Stimulated activated effector memory CD8-positive, alpha-beta T cell treated with anti-CD3 and anti-CD28 coated beads, Interleukin-12 subunit alpha, Interleukin-12 subunit beta, amount 100 ng/mL, for 72 hours (primary cell): ENCODE measurements at regions not wholly inside any gene's neighbourhood (a gene's known extent, or its start where the extent isn't known, plus 50 kb on each side); places are given as distances from the start of the nearest gene placed in this dataset.

Experiments used
- ATAC-seq: fragments of 150-1000 bp; cut with Tn5 transposase; 2 replicates; pipeline ENCODE4 v1.10.0; 2021
- DNase-seq, 2 donors: peaks; one replicate each; pipeline ENCODE4 v3.0.0; 2021 to 2022; ENCODE audit warnings: low spot score in 2 of 2
- H3K27ac Mint-ChIP-seq: one replicate; pipeline ENCODE4 v1.8.0; 2022; ENCODE audit warnings: mild to moderate bottlenecking, mixed read lengths
- H3K36me3 Mint-ChIP-seq: one replicate; pipeline ENCODE4 v1.8.0; 2022; ENCODE audit warnings: mild to moderate bottlenecking, mixed read lengths
- H3K4me1 Mint-ChIP-seq: one replicate; pipeline ENCODE4 v1.8.0; 2022; ENCODE audit warnings: mixed read lengths
- H3K4me3 Mint-ChIP-seq: one replicate; pipeline ENCODE4 v1.8.0; 2022; ENCODE audit warnings: mild to moderate bottlenecking, mixed read lengths
- H3K9me3 Mint-ChIP-seq: one replicate; pipeline ENCODE4 v1.8.0; 2022; ENCODE audit warnings: mixed read lengths

DNA sequence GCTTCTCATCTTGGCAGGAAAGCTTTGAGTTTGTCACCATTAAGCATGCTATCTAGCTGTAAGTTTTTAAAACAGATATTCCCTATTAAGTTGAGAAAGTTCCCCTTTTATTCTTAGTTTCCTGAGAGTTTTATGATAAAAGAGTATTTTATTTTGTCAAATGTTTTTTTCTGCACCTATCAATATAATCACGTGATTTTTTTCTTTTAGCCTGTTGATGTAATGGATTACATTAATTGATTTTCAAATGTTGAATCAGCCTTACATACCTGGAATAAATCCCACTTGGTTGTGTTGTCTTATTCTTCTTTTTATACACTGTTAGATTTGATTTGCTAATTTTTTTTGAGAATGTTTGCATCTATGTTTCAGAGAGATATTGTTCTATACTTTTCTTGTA, 179.5 kb downstream of the ZNF621 start:
- no peaks in the 10 kb centered on the region for H3K36me3 Mint-ChIP-seq
- no peak for ATAC-seq
- H3K4me1 Mint-ChIP-seq, result no peaks in the 10 kb centered on the region
- no peak overlapping the region for H3K4me3 Mint-ChIP-seq
- no peak overlapping the region for H3K27ac Mint-ChIP-seq
- H3K9me3 Mint-ChIP-seq, result no peaks in the 10 kb centered on the region
- no peak for DNase-seq

DNA sequence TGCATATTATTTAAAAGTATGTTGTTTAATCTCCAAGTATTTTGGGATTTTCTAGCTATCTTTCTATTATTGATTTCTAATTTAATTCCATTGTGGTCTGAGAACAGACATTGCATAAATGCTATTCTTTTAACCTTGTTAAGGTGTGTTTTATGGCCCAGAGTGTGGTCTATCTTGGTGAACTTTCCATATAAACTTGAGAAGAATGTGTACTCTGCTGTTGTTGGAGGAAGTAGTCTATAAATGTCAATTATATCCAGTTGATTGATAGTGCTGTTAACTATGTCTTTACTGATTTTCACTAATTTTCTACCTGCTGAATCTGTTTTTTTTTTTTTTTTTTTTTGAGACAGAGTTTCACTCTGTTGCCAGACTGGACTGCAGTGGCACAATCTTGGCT, 180.9 kb downstream of the ZNF621 start:
- H3K9me3 Mint-ChIP-seq, result no peaks in the 10 kb centered on the region
- H3K4me3 Mint-ChIP-seq, result no peak overlapping the region
- ATAC-seq, result no peak
- no peak for DNase-seq
- H3K27ac Mint-ChIP-seq, result no peak overlapping the region
- no peaks in the 10 kb centered on the region for H3K4me1 Mint-ChIP-seq
- no peaks in the 10 kb centered on the region for H3K36me3 Mint-ChIP-seq

DNA sequence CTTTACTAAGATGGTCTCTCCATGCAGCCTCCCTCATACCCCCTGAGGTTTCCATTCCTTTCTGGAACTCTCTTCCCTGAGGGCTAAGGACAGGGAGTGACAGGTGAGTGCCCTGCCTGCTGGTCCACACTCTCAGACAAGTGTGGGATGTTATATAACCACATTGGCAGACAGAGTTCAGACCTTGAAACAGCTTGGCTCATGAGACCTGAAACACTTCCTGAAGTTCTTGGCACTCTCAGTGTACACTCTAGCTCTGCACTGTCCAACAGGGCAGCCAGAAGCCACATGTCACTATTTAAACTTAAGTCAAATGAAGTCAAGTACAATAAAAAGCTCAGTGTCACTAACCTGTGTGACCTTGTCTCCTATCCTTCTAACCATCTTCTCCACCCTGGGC, 188.5 kb downstream of the ZNF621 start:
- Mint-ChIP-seq H3K36me3 (no peaks in the 10 kb centered on the region), H3K4me1 (no peaks in the 10 kb centered on the region), H3K9me3 (no peaks in the 10 kb centered on the region), H3K4me3 (no peak overlapping the region), H3K27ac (no peak overlapping the region)
- ATAC-seq, result no peak
- DNase-seq, result no peak

DNA sequence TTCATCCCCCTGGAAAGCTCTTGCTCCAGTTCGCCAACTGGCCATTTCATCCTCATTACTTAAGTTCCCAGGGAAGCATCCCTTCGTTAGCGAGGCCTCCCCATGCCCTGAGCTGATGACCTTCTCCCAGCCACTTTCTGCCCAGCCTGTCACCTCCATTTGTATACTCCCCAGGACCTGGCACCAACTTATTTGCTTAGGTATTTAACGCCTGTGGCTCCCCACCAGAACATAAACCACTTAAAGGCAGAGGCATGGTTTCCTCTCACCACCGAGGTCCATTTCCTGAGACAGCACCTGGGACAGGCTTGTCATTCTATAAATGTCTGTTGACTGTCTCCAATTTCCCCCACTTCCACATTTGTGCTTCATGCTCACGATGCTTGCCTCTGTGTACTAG, 189.0 kb downstream of the ZNF621 start:
- Mint-ChIP-seq H3K36me3 (no peaks in the 10 kb centered on the region), H3K9me3 (no peaks in the 10 kb centered on the region), H3K4me1 (no peaks in the 10 kb centered on the region), H3K27ac (no peak overlapping the region), H3K4me3 (no peak overlapping the region)
- ATAC-seq, result no peak
- no peak for DNase-seq

GRCh38 chr3:40714771-40715345, 190.1 kb downstream of the ZNF621 start:
- no peaks in the 10 kb centered on the region for H3K36me3 Mint-ChIP-seq
- no peaks in the 10 kb centered on the region for H3K4me1 Mint-ChIP-seq
- H3K4me3 Mint-ChIP-seq, result no peak overlapping the region
- H3K9me3 Mint-ChIP-seq, result no peaks in the 10 kb centered on the region
- no peak overlapping the region for H3K27ac Mint-ChIP-seq
- ATAC-seq (no peak), DNase-seq (no peak)

DNA sequence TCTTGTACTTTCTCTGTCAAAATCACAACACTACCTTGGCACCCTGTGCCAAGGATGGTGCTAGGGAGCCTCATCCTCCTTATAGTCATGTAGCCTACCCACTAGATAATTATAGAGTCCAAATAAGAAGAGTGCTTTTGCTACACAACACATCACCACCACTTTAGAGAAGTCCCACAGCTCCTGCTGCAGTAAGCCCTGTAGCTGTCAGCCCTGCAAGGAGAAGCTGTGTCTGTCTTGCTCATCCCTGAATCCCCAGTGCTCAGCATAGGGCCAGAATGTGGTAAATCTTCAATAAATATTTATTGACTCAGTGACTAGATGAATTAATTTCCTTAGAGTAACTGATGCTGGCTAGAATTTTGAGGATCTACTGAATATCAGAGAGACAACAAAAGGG, 190.8 kb downstream of the ZNF621 start:
- Mint-ChIP-seq H3K27ac (no peak overlapping the region), H3K4me1 (no peaks in the 10 kb centered on the region), H3K4me3 (no peak overlapping the region), H3K36me3 (no peaks in the 10 kb centered on the region), H3K9me3 (no peaks in the 10 kb centered on the region)
- DNase-seq (no peak), ATAC-seq (no peak)

- no peaks in the 10 kb centered on the region for H3K9me3 Mint-ChIP-seq
- no peak overlapping the region for H3K27ac Mint-ChIP-seq
- no peak for DNase-seq
- no peak for ATAC-seq
- no peak overlapping the region for H3K4me3 Mint-ChIP-seq
- H3K36me3 Mint-ChIP-seq, result no peaks in the 10 kb centered on the region
- H3K4me1 Mint-ChIP-seq, result no peaks in the 10 kb centered on the region
Measured at GRCh38 chr3:40717471-40717870, 192.7 kb downstream of the ZNF621 start.

DNA sequence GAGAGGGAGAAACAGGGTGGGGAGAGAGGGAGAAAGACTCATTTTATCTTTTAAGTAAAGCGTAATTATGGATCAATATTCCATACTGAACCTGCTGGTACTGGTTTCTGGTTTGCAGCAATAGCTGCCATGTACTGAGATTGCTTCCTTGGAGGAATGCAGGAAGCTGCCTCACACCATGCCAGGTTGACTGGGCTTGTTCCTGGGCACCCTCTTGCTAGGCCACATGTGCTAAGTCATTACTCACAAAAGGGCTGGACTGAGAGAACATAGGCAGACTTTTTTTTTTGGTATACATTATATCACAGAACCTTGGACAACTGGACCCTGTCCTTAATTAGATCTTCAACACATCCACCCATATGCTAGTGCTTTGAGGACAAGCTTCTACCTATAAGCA, 193.4 kb downstream of the ZNF621 start:
- Mint-ChIP-seq H3K27ac (no peak overlapping the region), H3K9me3 (no peaks in the 10 kb centered on the region), H3K4me1 (no peaks in the 10 kb centered on the region), H3K36me3 (no peaks in the 10 kb centered on the region), H3K4me3 (no peak overlapping the region)
- DNase-seq, result no peak
- ATAC-seq, result no peak

GRCh38 chr3:40718681-40719080, 193.9 kb downstream of the ZNF621 start:
- H3K4me1 Mint-ChIP-seq, result no peaks in the 10 kb centered on the region
- no peaks in the 10 kb centered on the region for H3K9me3 Mint-ChIP-seq
- DNase-seq, result no peak
- no peaks in the 10 kb centered on the region for H3K36me3 Mint-ChIP-seq
- no peak for ATAC-seq
- H3K27ac Mint-ChIP-seq, result no peak overlapping the region
- no peak overlapping the region for H3K4me3 Mint-ChIP-seq

GRCh38 chr3:40719660-40720287, 195.0 kb downstream of the ZNF621 start:
- DNase-seq (no peak), ATAC-seq (no peak)
- no peak overlapping the region for H3K4me3 Mint-ChIP-seq
- no peaks in the 10 kb centered on the region for H3K9me3 Mint-ChIP-seq
- H3K4me1 Mint-ChIP-seq, result no peaks in the 10 kb centered on the region
- H3K27ac Mint-ChIP-seq, result no peak overlapping the region
- H3K36me3 Mint-ChIP-seq, result no peaks in the 10 kb centered on the region

- no peaks in the 10 kb centered on the region for H3K36me3 Mint-ChIP-seq
- H3K27ac Mint-ChIP-seq, result no peak overlapping the region
- H3K4me3 Mint-ChIP-seq, result no peak overlapping the region
- DNase-seq, result no peak
- ATAC-seq, result no peak
- H3K4me1 Mint-ChIP-seq, result no peaks in the 10 kb centered on the region
- H3K9me3 Mint-ChIP-seq, result no peaks in the 10 kb centered on the region
Measured at GRCh38 chr3:40720341-40720740, 195.6 kb downstream of the ZNF621 start.

- no peak overlapping the region for H3K27ac Mint-ChIP-seq
- ATAC-seq (no peak), DNase-seq (no peak)
- no peaks in the 10 kb centered on the region for H3K36me3 Mint-ChIP-seq
- H3K9me3 Mint-ChIP-seq, result no peaks in the 10 kb centered on the region
- H3K4me3 Mint-ChIP-seq, result no peak overlapping the region
- H3K4me1 Mint-ChIP-seq, result no peaks in the 10 kb centered on the region
Measured at GRCh38 chr3:40720863-40721262, 196.1 kb downstream of the ZNF621 start.

- ATAC-seq (no peak), DNase-seq (no peak)
- no peak overlapping the region for H3K4me3 Mint-ChIP-seq
- H3K36me3 Mint-ChIP-seq, result no peaks in the 10 kb centered on the region
- H3K27ac Mint-ChIP-seq, result no peak overlapping the region
- no peaks in the 10 kb centered on the region for H3K9me3 Mint-ChIP-seq
- no peaks in the 10 kb centered on the region for H3K4me1 Mint-ChIP-seq
Measured at GRCh38 chr3:40723083-40723660, 198.4 kb downstream of the ZNF621 start.

- H3K9me3 Mint-ChIP-seq, result peaks cover 10% of the 10 kb centered on the region
- H3K4me1 Mint-ChIP-seq, result no peaks in the 10 kb centered on the region
- H3K4me3 Mint-ChIP-seq, result no peak overlapping the region
- H3K36me3 Mint-ChIP-seq, result no peaks in the 10 kb centered on the region
- H3K27ac Mint-ChIP-seq, result no peak overlapping the region
- ATAC-seq, result no peak
- DNase-seq, result no peak
Measured at GRCh38 chr3:40725031-40725430, 200.3 kb downstream of the ZNF621 start.

DNA sequence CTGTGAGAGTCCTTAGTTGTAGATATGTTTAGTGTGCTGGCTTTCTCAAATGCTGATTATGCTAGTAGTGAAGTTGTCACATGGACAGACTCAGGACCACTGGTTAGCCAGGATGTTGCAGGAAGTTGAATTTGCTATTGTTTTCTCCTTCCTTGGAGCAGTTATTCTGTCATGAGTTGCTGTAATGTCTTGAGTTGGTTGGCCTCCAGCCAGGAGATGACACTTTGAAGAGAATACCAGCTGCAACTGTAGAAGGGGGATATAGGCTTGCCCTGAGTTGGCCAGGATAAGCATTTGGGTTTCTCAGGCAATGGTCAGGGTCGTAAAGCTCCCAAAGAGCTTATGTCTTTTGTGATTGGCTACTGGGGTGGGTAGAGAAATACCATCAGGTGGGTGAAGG, 206.7 kb downstream of the ZNF621 start:
- H3K36me3 Mint-ChIP-seq, result no peaks in the 10 kb centered on the region
- H3K4me1 Mint-ChIP-seq, result no peaks in the 10 kb centered on the region
- ATAC-seq, result no peak
- no peak overlapping the region for H3K27ac Mint-ChIP-seq
- peaks cover 15% of the 10 kb centered on the region for H3K9me3 Mint-ChIP-seq
- no peak overlapping the region for H3K4me3 Mint-ChIP-seq
- DNase-seq, result no peak

DNA sequence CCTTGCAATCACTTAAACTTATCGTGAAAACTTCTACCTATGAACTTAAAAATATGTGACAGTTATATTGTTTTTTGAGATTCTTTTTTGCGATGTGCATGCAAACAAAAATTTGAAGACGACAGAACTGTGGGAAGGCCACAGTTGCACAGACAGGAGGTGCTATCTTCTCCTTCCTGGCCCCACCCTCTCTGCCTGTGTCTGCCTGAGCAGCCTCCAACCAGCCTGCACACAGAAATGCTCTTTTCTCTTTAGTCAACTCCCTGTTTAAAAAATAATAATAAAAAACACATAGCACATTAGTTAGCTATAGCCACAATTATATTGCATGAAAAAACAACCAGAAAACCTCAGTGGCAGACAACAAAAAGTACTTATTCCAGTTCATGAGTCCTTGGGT, 212.2 kb downstream of the ZNF621 start:
- no peaks in the 10 kb centered on the region for H3K9me3 Mint-ChIP-seq
- no peaks in the 10 kb centered on the region for H3K4me1 Mint-ChIP-seq
- no peak overlapping the region for H3K27ac Mint-ChIP-seq
- no peak for ATAC-seq
- DNase-seq, result no peak
- H3K4me3 Mint-ChIP-seq, result no peak overlapping the region
- no peaks in the 10 kb centered on the region for H3K36me3 Mint-ChIP-seq
